OCI-LY7 (cell line): ENCODE measurements at regions not wholly inside any gene's neighbourhood (a gene's known extent, or its start where the extent isn't known, plus 50 kb on each side); places are given as distances from the start of the nearest gene placed in this dataset.

Experiments used
- CTCF ChIP-seq: fragments of 200-600 bp; sonication (generic); conservative IDR thresholded peaks from 2 replicates; pipeline ENCODE4 v1.5.1; 2014; ENCODE audit warnings: mild to moderate bottlenecking, antibody characterized with exemption, low read length, moderate library complexity, mixed read lengths
- EZH2phosphoT487 ChIP-seq: fragments of 200-600 bp; sonication (generic); IDR thresholded peaks from 2 replicates; pipeline ENCODE4 v1.6.1; 2018; ENCODE audit warnings: low read depth, borderline replicate concordance, mild to moderate bottlenecking, mixed run types, antibody characterized with exemption, low read length, moderate library complexity, mixed read lengths

GRCh38 chr5:120936652-120937051 lies 472.6 kb downstream of the PRR16 start:
- TF ChIP-seq CTCF, result no peak
- no peak for TF ChIP-seq EZH2phosphoT487
